GM12891 (cell line): ENCODE measurements at regions not wholly inside any gene's neighbourhood (a gene's known extent, or its start where the extent isn't known, plus 50 kb on each side); places are given as distances from the start of the nearest gene placed in this dataset.

Experiments
- PAX5 ChIP-seq: IDR thresholded peaks from 2 replicates; pipeline ENCODE4 v1.6.1; 2011; ENCODE audit warnings: low read length, moderate library complexity, mild to moderate bottlenecking; ENCODE audit not compliant: insufficient read depth, severe bottlenecking
- POLR2A ChIP-seq: IDR thresholded peaks from 2 replicates; pipeline ENCODE4 v1.6.1; 2011; ENCODE audit warnings: low read depth, low read length, control low read depth
- POLR2AphosphoS5 ChIP-seq: IDR thresholded peaks from 2 replicates; pipeline ENCODE4 v1.6.1; 2011; ENCODE audit warnings: low read depth, low read length, control low read depth
- SPI1 ChIP-seq: IDR thresholded peaks from 2 replicates; pipeline ENCODE4 v1.6.1; 2011; ENCODE audit warnings: low read depth, low read length, control low read depth
- TAF1 ChIP-seq: IDR thresholded peaks from 2 replicates; pipeline ENCODE4 v1.6.1; 2011; ENCODE audit warnings: low read depth, low read length, control low read depth

DNA sequence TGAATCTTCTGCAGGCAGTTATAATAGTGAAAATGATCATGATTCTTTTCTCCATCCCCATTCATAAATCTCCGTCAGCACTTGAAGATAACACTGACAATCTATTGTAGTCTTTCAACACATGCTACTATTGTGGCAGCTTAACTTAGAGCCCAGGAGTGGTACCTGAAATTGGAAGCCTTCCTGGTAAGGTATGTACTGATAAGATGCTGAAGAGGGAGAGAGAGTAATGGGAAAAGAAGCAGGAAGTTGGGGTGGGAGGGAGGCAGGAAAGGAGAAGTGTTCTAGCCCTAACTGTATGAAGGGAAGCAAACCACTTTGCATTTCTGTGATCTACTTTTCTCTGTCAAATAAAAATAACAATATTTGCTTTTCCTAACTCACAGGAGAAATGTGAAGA, 197.4 kb upstream of the RORA start:
- TF ChIP-seq POLR2AphosphoS5 (no peak), POLR2A (no peak), TAF1 (no peak), SPI1 (no peak), PAX5 (no peak)
